K562 (cell line): ENCODE measurements at regions not wholly inside any gene's neighbourhood (a gene's known extent, or its start where the extent isn't known, plus 50 kb on each side); places are given as distances from the start of the nearest gene placed in this dataset.

Experiments used
- ATAC-seq: fragments of 200-7000 bp; cut with Tn5 transposase; 3 replicates; pipeline ENCODE4 v1.9.1; 2020; ENCODE audit warnings: moderate library complexity
- BruUV-seq: library from RNA; stranded (reverse); fragments of 400-500 nt; replicated peaks from 2 replicates; lab custom pipeline; 2021; lab: Mats Ljungman, UMichigan
- CTCF ChIA-PET: fragments of 300-600 bp; formaldehyde crosslinking; extraction: SDS; loops from one replicate; lab custom pipeline; 2021; ENCODE audit warnings: low intra/inter-chr PET ratio; lab: Yijun Ruan, JAX
- POLR2A ChIA-PET: fragments of 300-600, 350-650 bp; sonication (Branson Sonifier 250); formaldehyde crosslinking; extraction: SDS; loops from one replicate; lab custom pipeline; 2021; ENCODE audit warnings: antibody characterized with exemption, inconsistent platforms; lab: Yijun Ruan, JAX
- DNase-seq, 4 experiments: peaks; one replicate each; pipeline versions ENCODE4 v3.0.0 to v3.0.0-alpha.2; 2011 to 2018; ENCODE audit warnings: low spot score in 3 of 4, mixed read lengths in 3 of 4; ENCODE audit errors: extremely low read depth in 1 of 4
- FAIRE-seq: peaks from 2 replicates; lab custom pipeline; 2011; peaks lifted over from hg19 to GRCh38; lab: Jason Lieb, UNC
- H2AFZ ChIP-seq: 2 replicates; pipeline ENCODE4 v1.6.0; 2011; ENCODE audit warnings: low read depth, low read length, control low read depth, inconsistent platforms
- H3K27ac ChIP-seq: fragments of 200-600 bp; 3 replicates; pipeline ENCODE4 v1.8.0; 2011; ENCODE audit warnings: low read depth, mild to moderate bottlenecking, control low read depth, inconsistent platforms, low read length, moderate library complexity, mixed read lengths; ENCODE audit errors: extremely low read depth
- H3K27me3 ChIP-seq, 2 experiments: fragments of 300-600 bp in 1 of 2; 2 replicates in 1 of 2; 3 replicates in 1 of 2; pipeline versions ENCODE4 v1.6.0 to v1.8.0; 2011; ENCODE audit warnings: inconsistent platforms in 2 of 2, low read length in 2 of 2, mild to moderate bottlenecking in 1 of 2, mixed read lengths in 1 of 2, moderate library complexity in 1 of 2; ENCODE audit not compliant: control insufficient read depth in 2 of 2, insufficient read depth in 2 of 2
- H3K36me3 ChIP-seq: fragments of 300-600 bp; 3 replicates; pipeline ENCODE4 v1.8.0; 2011; ENCODE audit warnings: mild to moderate bottlenecking, low read length, inconsistent platforms; ENCODE audit not compliant: control insufficient read depth, insufficient read depth
- H3K4me1 ChIP-seq, 2 experiments: fragments of 200-600 bp in 1 of 2; replicated peaks in 1 of 2; 2 replicates in 1 of 2; 3 replicates in 1 of 2; pipeline versions ENCODE4 v1.5.1 to v1.8.0; 2011; ENCODE audit warnings: inconsistent platforms in 2 of 2, low read length in 2 of 2, mild to moderate bottlenecking in 1 of 2, mixed read lengths in 1 of 2, moderate library complexity in 1 of 2; ENCODE audit not compliant: control insufficient read depth in 2 of 2, insufficient read depth in 2 of 2
- H3K4me2 ChIP-seq: 2 replicates; pipeline ENCODE4 v1.6.1; 2011; ENCODE audit warnings: low read length, control low read depth, inconsistent platforms, mixed read lengths; ENCODE audit not compliant: insufficient read depth
- H3K4me3 ChIP-seq: fragments of 200-600 bp; sonication (generic), shearing (Covaris generic); 2 replicates; pipeline ENCODE4 v1.5.1; 2016; ENCODE audit warnings: control low read depth, inconsistent platforms
- H3K79me2 ChIP-seq: fragments of 200-600 bp; 3 replicates; pipeline ENCODE4 v1.8.0; 2011; ENCODE audit warnings: low read length, inconsistent platforms; ENCODE audit not compliant: control insufficient read depth, insufficient read depth
- H3K9ac ChIP-seq, 2 experiments: 2 replicates each; pipeline versions ENCODE4 v1.6.0 to v1.6.1; 2011; ENCODE audit warnings: low read depth in 2 of 2, low read length in 2 of 2, control low read depth in 1 of 2, inconsistent platforms in 1 of 2, mild to moderate bottlenecking in 1 of 2, mixed read lengths in 1 of 2; ENCODE audit not compliant: insufficient read depth in 1 of 2
- H3K9me1 ChIP-seq: one replicate; pipeline ENCODE4 v1.6.0; 2011; ENCODE audit warnings: inconsistent platforms, mild to moderate bottlenecking, low read length, moderate library complexity; ENCODE audit not compliant: control insufficient read depth, insufficient read depth
- H3K9me3 ChIP-seq: replicated peaks from 2 replicates; pipeline ENCODE4 v1.5.1; 2011; ENCODE audit warnings: low read depth, low read length, inconsistent platforms; ENCODE audit not compliant: control insufficient read depth, insufficient read depth
- H4K20me1 ChIP-seq: replicated peaks from 2 replicates; pipeline ENCODE4 v1.6.1; 2011; ENCODE audit warnings: low read length, inconsistent platforms, mixed read lengths; ENCODE audit not compliant: control insufficient read depth, insufficient read depth
- CREB3 ChIP-seq: fragments of 450-650 bp; conservative IDR thresholded peaks from 2 replicates; pipeline ENCODE4 v1.6.1; 2016; ENCODE audit warnings: missing genetic modification characterization, low read depth, mild to moderate bottlenecking, missing compliant biosample characterization, moderate library complexity
- DACH1 ChIP-seq: fragments of 450-650 bp; IDR thresholded peaks from 2 replicates; pipeline ENCODE4 v1.6.1; 2018; ENCODE audit not compliant: partially characterized antibody
- MAX ChIP-seq: sonication (generic); formaldehyde crosslinking; IDR thresholded peaks from 2 replicates; pipeline ENCODE4 v1.9.0; 2022; ENCODE audit warnings: mild to moderate bottlenecking, missing genetic modification reagents
- PRMT5 ChIP-seq: sonication (generic); formaldehyde crosslinking; IDR thresholded peaks from 2 replicates; pipeline ENCODE4 v1.5.0; 2020; ENCODE audit warnings: missing genetic modification reagents
- SMARCE1 ChIP-seq: fragments of 450-650 bp; IDR thresholded peaks from 2 replicates; pipeline ENCODE4 v1.7.1; 2016; ENCODE audit warnings: mild to moderate bottlenecking
- THAP12 ChIP-seq: fragments of 250-450 bp; sonication (Bioruptor Pico); IDR thresholded peaks from 2 replicates; pipeline ENCODE4 v1.9.0; 2021; ENCODE audit warnings: mild to moderate bottlenecking, inconsistent platforms
- TOE1 ChIP-seq, 2 experiments: fragments of 450-650 bp in 1 of 2; sonication (generic) in 1 of 2; formaldehyde crosslinking in 1 of 2; IDR thresholded peaks; 2 replicates each; pipeline versions ENCODE4 v1.7.1 to v1.8.0; 2016 to 2022; ENCODE audit warnings: borderline replicate concordance in 2 of 2, mild to moderate bottlenecking in 2 of 2, antibody characterized with exemption in 1 of 2, inconsistent platforms in 1 of 2, low read depth in 1 of 2, missing genetic modification reagents in 1 of 2, moderate library complexity in 1 of 2
- ZNF511 ChIP-seq: sonication (generic); formaldehyde crosslinking; IDR thresholded peaks from 2 replicates; pipeline ENCODE4 v1.8.0; 2022; ENCODE audit warnings: mild to moderate bottlenecking, missing genetic modification reagents
- WGBS: fragments of 100-300 bp; shearing (Covaris generic); methylation state at CpG from one replicate; pipeline ENCODE4 v1.1.6; 2016; ENCODE audit warnings: low coverage, mixed read lengths; ENCODE audit not compliant: insufficient coverage; ENCODE audit errors: missing lambda C conversion rate; 5-methylcytosine and 5-hydroxymethylcytosine counted together
- in situ Hi-C: fragments of 300-500 bp; cut with MboI; formaldehyde crosslinking; loops from 4 replicates; pipeline ENCODE4 v1.15.0; 2018; ENCODE audit warnings: inconsistent platforms, mixed read lengths
- intact Hi-C: fragments of 100-400 bp; cut with micrococcal nuclease; formaldehyde crosslinking; loops from 2 replicates; pipeline ENCODE4 v1.14.2; 2022

GRCh38 chr1:5165762-5166161 lies 511.4 kb downstream of the AJAP1 start:
- FAIRE-seq, result no peak
- TF ChIP-seq MAX (CRISPR knock-in tag) (no peak), THAP12 (CRISPR knock-in tag) (no peak), TOE1 (IDR thresholded peaks at IDR 0.05; ENCODE audit: borderline replicate concordance) (no peak), TOE1 (CRISPR knock-in tag; IDR thresholded peaks at IDR 0.05; ENCODE audit: borderline replicate concordance, low read depth) (no peak), PRMT5 (no peak), SMARCE1 (no peak), ZNF511 (CRISPR knock-in tag) (no peak), CREB3 (no peak), DACH1 (no peak)

More at GRCh38 chr1:5165762-5166161, 511.4 kb downstream of the AJAP1 start:
- no peak overlapping the region for H2AFZ ChIP-seq
- no peaks in the 10 kb centered on the region for H3K36me3 ChIP-seq
- DNase-seq (no peak), ATAC-seq (no peak)
- POLR2A ChIA-PET, result interaction anchor here (0.7 kb wide), 1 partner anchor 1479 kb away, joined by 3 read pairs; no protein-coding TSS in a partner anchor
- H3K9me3 ChIP-seq, result 0 out of 2 replicates have a peak, but pooled peaks cover 3% of the 10 kb centered on the region
- no TSS peak for BruUV-seq
- H3K27me3 ChIP-seq, result no peaks in the 10 kb centered on the region
- 2% methylated on average over 8 of the region's 8 CpGs for WGBS
- no peaks in the 10 kb centered on the region for H3K4me1 ChIP-seq
- H3K4me3 ChIP-seq, result no peak overlapping the region
- no peaks in the 10 kb centered on the region for H3K9me1 ChIP-seq
- CTCF ChIA-PET, result no interaction called here
- intact Hi-C loops, result no loop called here
- no peak overlapping the region for H3K9ac ChIP-seq
- no peaks in the 10 kb centered on the region for H3K79me2 ChIP-seq
- no peak overlapping the region for H3K4me2 ChIP-seq
- no peak overlapping the region for H3K27ac ChIP-seq
- in situ Hi-C loops, result no loop called here
- no peaks in the 10 kb centered on the region for H4K20me1 ChIP-seq
